ENCODE measurements at regions not wholly inside any gene's neighbourhood (a gene's known extent, or its start where the extent isn't known, plus 50 kb on each side); places are given as distances from the start of the nearest gene placed in this dataset.

GRCh38 chr2:195604706-195605105 lies 52.3 kb upstream of the SLC39A10 start (continued):
- TF ChIP-seq KIAA2018 (CRISPR knock-in tag; IDR thresholded peaks at IDR 0.05; ENCODE audit: borderline replicate concordance) (no peak), PRDM4 (CRISPR knock-in tag; IDR thresholded peaks at IDR 0.05; ENCODE audit: borderline replicate concordance) (no peak)
